ENCODE measurements at regions not wholly inside any gene's neighbourhood (a gene's known extent, or its start where the extent isn't known, plus 50 kb on each side); places are given as distances from the start of the nearest gene placed in this dataset.
"Not testable (repeated sequence)": the region's sequence is repeated elsewhere in the genome, so short reads cannot be mapped to it uniquely, and the experiment has no call there.

GRCh38 chr2:87675487-87675886 is 72.4 kb upstream of the PLGLB2 start:
- not testable (repeated sequence) for TF ChIP-seq ARNTL (CRISPR knock-in tag; IDR thresholded peaks at IDR 0.05; ENCODE audit: borderline replicate concordance, low read depth); ZFP30 (CRISPR knock-in tag; IDR thresholded peaks at IDR 0.05); OSR1 (CRISPR knock-in tag; IDR thresholded peaks at IDR 0.05); RARB (CRISPR knock-in tag; IDR thresholded peaks at IDR 0.05); ZFP3 (CRISPR knock-in tag; IDR thresholded peaks at IDR 0.05); POU6F1 (CRISPR knock-in tag; IDR thresholded peaks at IDR 0.05; ENCODE audit: borderline replicate concordance, low read depth); ZNF8 (CRISPR knock-in tag; IDR thresholded peaks at IDR 0.05); GLIS3 (CRISPR knock-in tag; IDR thresholded peaks at IDR 0.05); TCF4 (CRISPR knock-in tag; IDR thresholded peaks at IDR 0.05; ENCODE audit: borderline replicate concordance); ESRRG (CRISPR knock-in tag; IDR thresholded peaks at IDR 0.05); CSRNP3 (CRISPR knock-in tag; IDR thresholded peaks at IDR 0.05)
- TF ChIP-seq, protein P1, sequence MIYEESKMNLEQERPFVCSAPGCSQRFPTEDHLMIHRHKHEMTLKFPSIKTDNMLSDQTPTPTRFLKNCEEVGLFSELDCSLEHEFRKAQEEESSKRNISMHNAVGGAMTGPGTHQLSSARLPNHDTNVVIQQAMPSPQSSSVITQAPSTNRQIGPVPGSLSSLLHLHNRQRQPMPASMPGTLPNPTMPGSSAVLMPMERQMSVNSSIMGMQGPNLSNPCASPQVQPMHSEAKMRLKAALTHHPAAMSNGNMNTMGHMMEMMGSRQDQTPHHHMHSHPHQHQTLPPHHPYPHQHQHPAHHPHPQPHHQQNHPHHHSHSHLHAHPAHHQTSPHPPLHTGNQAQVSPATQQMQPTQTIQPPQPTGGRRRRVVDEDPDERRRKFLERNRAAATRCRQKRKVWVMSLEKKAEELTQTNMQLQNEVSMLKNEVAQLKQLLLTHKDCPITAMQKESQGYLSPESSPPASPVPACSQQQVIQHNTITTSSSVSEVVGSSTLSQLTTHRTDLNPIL (CRISPR knock-in tag; IDR thresholded peaks at IDR 0.05; ENCODE audit: low read depth), result not testable (repeated sequence)
- TF ChIP-seq, protein P2, sequence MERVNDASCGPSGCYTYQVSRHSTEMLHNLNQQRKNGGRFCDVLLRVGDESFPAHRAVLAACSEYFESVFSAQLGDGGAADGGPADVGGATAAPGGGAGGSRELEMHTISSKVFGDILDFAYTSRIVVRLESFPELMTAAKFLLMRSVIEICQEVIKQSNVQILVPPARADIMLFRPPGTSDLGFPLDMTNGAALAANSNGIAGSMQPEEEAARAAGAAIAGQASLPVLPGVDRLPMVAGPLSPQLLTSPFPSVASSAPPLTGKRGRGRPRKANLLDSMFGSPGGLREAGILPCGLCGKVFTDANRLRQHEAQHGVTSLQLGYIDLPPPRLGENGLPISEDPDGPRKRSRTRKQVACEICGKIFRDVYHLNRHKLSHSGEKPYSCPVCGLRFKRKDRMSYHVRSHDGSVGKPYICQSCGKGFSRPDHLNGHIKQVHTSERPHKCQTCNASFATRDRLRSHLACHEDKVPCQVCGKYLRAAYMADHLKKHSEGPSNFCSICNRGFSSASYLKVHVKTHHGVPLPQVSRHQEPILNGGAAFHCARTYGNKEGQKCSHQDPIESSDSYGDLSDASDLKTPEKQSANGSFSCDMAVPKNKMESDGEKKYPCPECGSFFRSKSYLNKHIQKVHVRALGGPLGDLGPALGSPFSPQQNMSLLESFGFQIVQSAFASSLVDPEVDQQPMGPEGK (CRISPR knock-in tag; IDR thresholded peaks at IDR 0.05; ENCODE audit: borderline replicate concordance), result not testable (repeated sequence)

Measured in SK-N-SH treated with all-trans-retinoic acid at 6 μM for 48 hours (cell line).